CD4-positive, alpha-beta memory T cell (primary cell): ENCODE measurements at regions not wholly inside any gene's neighbourhood (a gene's known extent, or its start where the extent isn't known, plus 50 kb on each side); places are given as distances from the start of the nearest gene placed in this dataset.
"Not testable (repeated sequence)": the region's sequence is repeated elsewhere in the genome, so short reads cannot be mapped to it uniquely, and the experiment has no call there.

Source experiments
- CTCF ChIA-PET: fragments of 350-600 bp; sonication (Branson Sonifier 250); formaldehyde crosslinking; loops from one replicate; lab custom pipeline; 2021; ENCODE audit warnings: inconsistent platforms; ENCODE audit not compliant: partially characterized antibody; lab: Charles Lee
- POLR2A ChIA-PET: fragments of 350-600 bp; sonication (Branson Sonifier 250); formaldehyde crosslinking; loops from one replicate; lab custom pipeline; 2021; ENCODE audit not compliant: partially characterized antibody; lab: Charles Lee
- DNase-seq, 5 donors: peaks; one replicate each; pipeline versions ENCODE4 v3.0.0 to v3.0.0-alpha.2; 2020 to 2022; ENCODE audit warnings: mixed read lengths in 1 of 5
- H3K27ac ChIP-seq: one replicate; pipeline ENCODE4 v1.7.0; 2013; ENCODE audit warnings: low read depth, low read length
- H3K27me3 ChIP-seq: 2 replicates; pipeline ENCODE4 v1.7.0; 2013; ENCODE audit warnings: mild to moderate bottlenecking, low read length, moderate library complexity; ENCODE audit not compliant: insufficient read depth
- H3K36me3 ChIP-seq: 2 replicates; pipeline ENCODE4 v1.7.0; 2013; ENCODE audit warnings: mild to moderate bottlenecking, low read length, moderate library complexity; ENCODE audit not compliant: insufficient read depth
- H3K4me1 ChIP-seq: 2 replicates; pipeline ENCODE4 v1.7.0; 2013; ENCODE audit warnings: mild to moderate bottlenecking, low read length, moderate library complexity; ENCODE audit not compliant: insufficient read depth
- H3K4me3 ChIP-seq, 2 donors: one replicate each; pipeline ENCODE4 v1.7.0; 2013; ENCODE audit warnings: low read length in 2 of 2, mild to moderate bottlenecking in 1 of 2
- H3K9me3 ChIP-seq, 2 donors: one replicate each; pipeline ENCODE4 v1.7.0; 2013; ENCODE audit warnings: low read length in 2 of 2, control low read depth in 1 of 2; ENCODE audit not compliant: control insufficient read depth in 1 of 2
- H3K27ac Mint-ChIP-seq, 7 donors: one replicate each; pipeline ENCODE4 v1.8.0; 2020 to 2021; ENCODE audit warnings: mixed read lengths in 7 of 7, mild to moderate bottlenecking in 6 of 7, inconsistent platforms in 3 of 7, moderate library complexity in 3 of 7
- H3K27me3 Mint-ChIP-seq, 2 donors: one replicate each; pipeline ENCODE4 v1.8.0; 2020 to 2021; ENCODE audit warnings: mixed read lengths in 2 of 2
- H3K36me3 Mint-ChIP-seq, 2 donors: one replicate each; pipeline ENCODE4 v1.8.0; 2020 to 2021; ENCODE audit warnings: mixed read lengths in 2 of 2, inconsistent platforms in 1 of 2, mild to moderate bottlenecking in 1 of 2
- H3K4me1 Mint-ChIP-seq, 4 donors: one replicate each; pipeline ENCODE4 v1.8.0; 2020 to 2021; ENCODE audit warnings: mixed read lengths in 4 of 4, mild to moderate bottlenecking in 1 of 4
- H3K4me3 Mint-ChIP-seq, 8 donors: one replicate each; pipeline ENCODE4 v1.8.0; 2020 to 2021; ENCODE audit warnings: mixed read lengths in 8 of 8, mild to moderate bottlenecking in 7 of 8, moderate library complexity in 6 of 8, inconsistent platforms in 3 of 8
- H3K9me3 Mint-ChIP-seq, 8 donors: one replicate each; pipeline ENCODE4 v1.8.0; 2020 to 2021; ENCODE audit warnings: mixed read lengths in 8 of 8, mild to moderate bottlenecking in 5 of 8, inconsistent platforms in 3 of 8, moderate library complexity in 1 of 8
- intact Hi-C: fragments of 100-400 bp; cut with micrococcal nuclease; formaldehyde crosslinking; loops from one replicate; pipeline ENCODE4 v1.15.1; 2023

- H3K9me3 ChIP-seq, result no peaks in the 10 kb centered on the region
- CTCF ChIA-PET, result no interaction called here
- H3K27me3 ChIP-seq, result no peaks in the 10 kb centered on the region
- no peak overlapping the region for H3K27ac ChIP-seq
- H3K4me3 ChIP-seq, result no peak overlapping the region
- intact Hi-C loops, result no loop called here
- POLR2A ChIA-PET, result no interaction called here
- H3K4me3 Mint-ChIP-seq, result no peak overlapping the region
- DNase-seq, result no peak
- H3K4me1 ChIP-seq, result no peaks in the 10 kb centered on the region
- H3K27me3 Mint-ChIP-seq, result no peaks in the 10 kb centered on the region
- H3K4me1 Mint-ChIP-seq, result no peaks in the 10 kb centered on the region
- H3K9me3 Mint-ChIP-seq, result peaks cover 0 to 25% (median 12%) of the 10 kb centered on the region in 8 donors
- H3K36me3 Mint-ChIP-seq, result no peaks in the 10 kb centered on the region
- H3K27ac Mint-ChIP-seq, result no peak overlapping the region
- H3K36me3 ChIP-seq, result no peaks in the 10 kb centered on the region
Observed at GRCh38 chr14:83885837-83886293, 1644.1 kb upstream of the FLRT2 start.

GRCh38 chr14:83887866-83888265 is 1642.1 kb upstream of the FLRT2 start:
- intact Hi-C loops, result no loop called here
- H3K9me3 ChIP-seq, result no peaks in the 10 kb centered on the region
- Mint-ChIP-seq H3K4me3 (no peak overlapping the region), H3K9me3 (peaks cover 0 to 22% (median 8%) of the 10 kb centered on the region in 8 donors), H3K27me3 (no peaks in the 10 kb centered on the region), H3K4me1 (no peaks in the 10 kb centered on the region), H3K36me3 (no peaks in the 10 kb centered on the region), H3K27ac (no peak overlapping the region)
- H3K27ac ChIP-seq, result no peak overlapping the region
- CTCF ChIA-PET, result no interaction called here
- H3K36me3 ChIP-seq, result no peaks in the 10 kb centered on the region
- no peaks in the 10 kb centered on the region for H3K27me3 ChIP-seq
- POLR2A ChIA-PET, result no interaction called here
- no peaks in the 10 kb centered on the region for H3K4me1 ChIP-seq
- DNase-seq, result no peak
- no peak overlapping the region for H3K4me3 ChIP-seq

- H3K27ac ChIP-seq, result no peak overlapping the region
- POLR2A ChIA-PET, result no interaction called here
- H3K9me3 ChIP-seq, result no peaks in the 10 kb centered on the region
- Mint-ChIP-seq H3K4me1 (no peaks in the 10 kb centered on the region), H3K27me3 (no peaks in the 10 kb centered on the region), H3K27ac (no peak overlapping the region), H3K4me3 (no peak overlapping the region), H3K36me3 (no peaks in the 10 kb centered on the region), H3K9me3 (peaks cover 0 to 18% (median 8%) of the 10 kb centered on the region in 8 donors)
- no peaks in the 10 kb centered on the region for H3K36me3 ChIP-seq
- intact Hi-C loops, result no loop called here
- CTCF ChIA-PET, result no interaction called here
- no peak overlapping the region for H3K4me3 ChIP-seq
- no peaks in the 10 kb centered on the region for H3K27me3 ChIP-seq
- H3K4me1 ChIP-seq, result no peaks in the 10 kb centered on the region
- no peak for DNase-seq
Observed at GRCh38 chr14:83893447-83893846, 1636.5 kb upstream of the FLRT2 start.

GRCh38 chr14:83894568-83894967 is 1635.4 kb upstream of the FLRT2 start:
- Mint-ChIP-seq H3K4me1 (no peaks in the 10 kb centered on the region), H3K27me3 (no peaks in the 10 kb centered on the region), H3K27ac (no peak overlapping the region), H3K36me3 (no peaks in the 10 kb centered on the region), H3K4me3 (no peak overlapping the region), H3K9me3 (peaks cover 2 to 12% (median 5%) of the 10 kb centered on the region in 8 donors)
- no peak overlapping the region for H3K27ac ChIP-seq
- ChIA-PET CTCF (no interaction called here), POLR2A (no interaction called here)
- no peaks in the 10 kb centered on the region for H3K9me3 ChIP-seq
- no peak overlapping the region for H3K4me3 ChIP-seq
- no peaks in the 10 kb centered on the region for H3K27me3 ChIP-seq
- no peaks in the 10 kb centered on the region for H3K4me1 ChIP-seq
- H3K36me3 ChIP-seq, result no peaks in the 10 kb centered on the region
- DNase-seq, result no peak
- intact Hi-C loops, result no loop called here

GRCh38 chr14:83898558-83898957 is 1631.4 kb upstream of the FLRT2 start:
- H3K27ac ChIP-seq, H3K4me1 Mint-ChIP-seq, H3K4me3 ChIP-seq, H3K4me3 Mint-ChIP-seq, H3K36me3 ChIP-seq, H3K27ac Mint-ChIP-seq, H3K36me3 Mint-ChIP-seq, H3K27me3 Mint-ChIP-seq, POLR2A ChIA-PET, DNase-seq, CTCF ChIA-PET, H3K9me3 ChIP-seq, intact Hi-C loops, H3K27me3 ChIP-seq, H3K4me1 ChIP-seq: not testable (repeated sequence)
- H3K9me3 Mint-ChIP-seq, result peaks cover 2 to 13% (median 7%) of the 10 kb centered on the region in 8 donors

- no peaks in the 10 kb centered on the region for H3K36me3 Mint-ChIP-seq
- Histone ChIP-seq H3K27ac (no peak overlapping the region), H3K4me1 (no peaks in the 10 kb centered on the region), H3K27me3 (no peaks in the 10 kb centered on the region), H3K4me3 (no peak overlapping the region), H3K9me3 (no peaks in the 10 kb centered on the region), H3K36me3 (no peaks in the 10 kb centered on the region)
- ChIA-PET POLR2A (no interaction called here), CTCF (no interaction called here)
- DNase-seq, result no peak
- intact Hi-C loops, result no loop called here
- H3K27ac Mint-ChIP-seq, result no peak overlapping the region
- peaks cover 2 to 13% (median 6%) of the 10 kb centered on the region in 8 donors for H3K9me3 Mint-ChIP-seq
- H3K4me3 Mint-ChIP-seq, result no peak overlapping the region
- no peaks in the 10 kb centered on the region for H3K27me3 Mint-ChIP-seq
- no peaks in the 10 kb centered on the region for H3K4me1 Mint-ChIP-seq
Observed at GRCh38 chr14:83899706-83900105, 1630.2 kb upstream of the FLRT2 start.

GRCh38 chr14:83905157-83905556 is 1624.8 kb upstream of the FLRT2 start:
- Mint-ChIP-seq H3K4me1 (no peaks in the 10 kb centered on the region), H3K36me3 (no peaks in the 10 kb centered on the region), H3K27ac (no peak overlapping the region), H3K27me3 (no peaks in the 10 kb centered on the region), H3K9me3 (peaks cover 0 to 18% (median 8%) of the 10 kb centered on the region in 8 donors), H3K4me3 (no peak overlapping the region)
- Histone ChIP-seq H3K27ac (no peak overlapping the region), H3K36me3 (no peaks in the 10 kb centered on the region), H3K27me3 (no peaks in the 10 kb centered on the region), H3K9me3 (no peaks in the 10 kb centered on the region), H3K4me1 (no peaks in the 10 kb centered on the region), H3K4me3 (no peak overlapping the region)
- ChIA-PET CTCF (no interaction called here), POLR2A (no interaction called here)
- intact Hi-C loops, result no loop called here
- no peak for DNase-seq

GRCh38 chr14:83908419-83908818 is 1621.5 kb upstream of the FLRT2 start:
- Histone ChIP-seq H3K9me3 (no peaks in the 10 kb centered on the region), H3K27me3 (no peaks in the 10 kb centered on the region), H3K36me3 (no peaks in the 10 kb centered on the region), H3K27ac (no peak overlapping the region), H3K4me3 (no peak overlapping the region), H3K4me1 (no peaks in the 10 kb centered on the region)
- CTCF ChIA-PET, result no interaction called here
- intact Hi-C loops, result no loop called here
- no peak for DNase-seq
- Mint-ChIP-seq H3K27ac (no peak overlapping the region), H3K27me3 (no peaks in the 10 kb centered on the region), H3K9me3 (peaks cover 5 to 20% (median 8%) of the 10 kb centered on the region in 8 donors), H3K4me3 (no peak overlapping the region), H3K36me3 (no peaks in the 10 kb centered on the region), H3K4me1 (no peaks in the 10 kb centered on the region)
- POLR2A ChIA-PET, result no interaction called here
